NK-92 treated with Interleukin-12 subunit alpha and Interleukin-12 subunit beta, amount 100 ng/mL, for 24 hours (cell line): ENCODE measurements at regions not wholly inside any gene's neighbourhood (a gene's known extent, or its start where the extent isn't known, plus 50 kb on each side); places are given as distances from the start of the nearest gene placed in this dataset.

ENCODE experiments used
- DNase-seq: peaks from one replicate; lab custom pipeline; 2025; lab: John Stamatoyannopoulos, UW

GRCh38 chrX:3780564-3780963, 67.1 kb upstream of the PRKX start:
- DNase-seq = no peak

GRCh38 chrX:3779546-3779945, 66.1 kb upstream of the PRKX start:
- DNase-seq = no peak

- no peak for DNase-seq
These were observed 64.0 kb upstream of the PRKX start for GRCh38 chrX:3777416-3777815.

GRCh38 chrX:3771766-3772165, 58.3 kb upstream of the PRKX start:
- no peak for DNase-seq

- DNase-seq = no peak
These were observed 55.4 kb upstream of the PRKX start for GRCh38 chrX:3768881-3769280.
